Suprapubic skin (tissue), 4 donors: ENCODE measurements at regions not wholly inside any gene's neighbourhood (a gene's known extent, or its start where the extent isn't known, plus 50 kb on each side); places are given as distances from the start of the nearest gene placed in this dataset.

Source experiments
- CTCF ChIP-seq, 2 donors: fragments of 200-600 bp in 1 of 2; fragments of 450-650 bp in 1 of 2; sonication (generic) in 1 of 2; IDR thresholded peaks; one replicate each; pipeline ENCODE4 v1.5.1; 2016 to 2019; ENCODE audit warnings: antibody characterized with exemption in 2 of 2, mild to moderate bottlenecking in 1 of 2, moderate library complexity in 1 of 2
- POLR2A ChIP-seq, 2 donors: fragments of 450-650 bp; IDR thresholded peaks; one replicate each; pipeline ENCODE4 v1.6.1; 2017; ENCODE audit warnings: antibody characterized with exemption in 2 of 2, mild to moderate bottlenecking in 2 of 2, moderate library complexity in 2 of 2
- POLR2AphosphoS5 ChIP-seq, 3 donors: sonication (generic); formaldehyde crosslinking; IDR thresholded peaks; one replicate each; pipeline ENCODE4 v1.6.1; 2017; ENCODE audit warnings: antibody characterized with exemption in 3 of 3

GRCh38 chr21:37986751-37987399 is 70.6 kb upstream of the KCNJ6 start:
- TF ChIP-seq POLR2A (IDR thresholded peaks at IDR 0.05) (no peak), CTCF (IDR thresholded peaks at IDR 0.05) (no peak), POLR2AphosphoS5 (IDR thresholded peaks at IDR 0.05) (no peak)
